Parathyroid adenoma (tissue), 2 donors: ENCODE measurements at regions not wholly inside any gene's neighbourhood (a gene's known extent, or its start where the extent isn't known, plus 50 kb on each side); places are given as distances from the start of the nearest gene placed in this dataset.

Source experiments
- H2AFZ ChIP-seq: fragments of 300-600 bp; sonication (generic); one replicate; pipeline ENCODE4 v1.7.0; 2017; ENCODE audit warnings: antibody characterized with exemption, mild to moderate bottlenecking
- H3K27ac ChIP-seq: fragments of 300-600 bp; sonication (generic); one replicate; pipeline ENCODE4 v1.7.0; 2017
- H3K27me3 ChIP-seq: fragments of 300-600 bp; sonication (generic); one replicate; pipeline ENCODE4 v1.7.0; 2017; ENCODE audit warnings: low read length; ENCODE audit not compliant: control insufficient read depth, insufficient read depth
- H3K36me3 ChIP-seq: fragments of 300-600 bp; sonication (generic); one replicate; pipeline ENCODE4 v1.7.0; 2017; ENCODE audit warnings: low read length; ENCODE audit not compliant: control insufficient read depth, insufficient read depth
- H3K4me1 ChIP-seq: fragments of 300-600 bp; sonication (generic); one replicate; pipeline ENCODE4 v1.7.0; 2017; ENCODE audit warnings: control low read depth
- H3K4me2 ChIP-seq: fragments of 300-600 bp; sonication (generic); one replicate; pipeline ENCODE4 v1.7.0; 2017; ENCODE audit warnings: low read length
- H3K4me3 ChIP-seq: fragments of 300-600 bp; sonication (generic); one replicate; pipeline ENCODE4 v1.7.0; 2017; ENCODE audit warnings: low read depth, low read length
- H3K79me2 ChIP-seq: fragments of 300-600 bp; sonication (generic); one replicate; pipeline ENCODE4 v1.7.0; 2017; ENCODE audit warnings: control low read depth
- H3K9ac ChIP-seq: fragments of 300-600 bp; sonication (generic); one replicate; pipeline ENCODE4 v1.7.0; 2017; ENCODE audit warnings: mild to moderate bottlenecking
- H3K9me3 ChIP-seq: fragments of 300-600 bp; sonication (generic); one replicate; pipeline ENCODE4 v1.7.0; 2017; ENCODE audit warnings: low read length; ENCODE audit not compliant: control insufficient read depth
- CTCF ChIP-seq: fragments of 300-600 bp; sonication (generic); IDR thresholded peaks from one replicate; pipeline ENCODE4 v1.7.0; 2017; ENCODE audit warnings: antibody characterized with exemption, mild to moderate bottlenecking
- donor health status: primary hyperparathyroidism.

- Histone ChIP-seq H3K27ac (no peak overlapping the region), H3K36me3 (no peaks in the 10 kb centered on the region), H3K27me3 (no peaks in the 10 kb centered on the region), H3K4me3 (no peak overlapping the region), H3K79me2 (no peaks in the 10 kb centered on the region), H3K9me3 (no peaks in the 10 kb centered on the region), H3K9ac (no peak overlapping the region), H2AFZ (no peak overlapping the region), H3K4me2 (no peak overlapping the region), H3K4me1 (no peaks in the 10 kb centered on the region)
- TF ChIP-seq CTCF: no peak
Observed at GRCh38 chr11:97982512-97982911, 1038.2 kb upstream of the CNTN5 start.

- H3K27ac ChIP-seq: no peak overlapping the region
- no peaks in the 10 kb centered on the region for H3K36me3 ChIP-seq
- H2AFZ ChIP-seq: no peak overlapping the region
- H3K9ac ChIP-seq: no peak overlapping the region
- H3K4me3 ChIP-seq: no peak overlapping the region
- TF ChIP-seq CTCF: no peak
- H3K79me2 ChIP-seq: no peaks in the 10 kb centered on the region
- H3K9me3 ChIP-seq: no peaks in the 10 kb centered on the region
- no peaks in the 10 kb centered on the region for H3K27me3 ChIP-seq
- no peaks in the 10 kb centered on the region for H3K4me1 ChIP-seq
- H3K4me2 ChIP-seq: no peak overlapping the region
Observed at GRCh38 chr11:97989121-97989520, 1031.6 kb upstream of the CNTN5 start.

GRCh38 chr11:97990162-97990920 lies 1030.4 kb upstream of the CNTN5 start:
- H3K36me3 ChIP-seq: no peaks in the 10 kb centered on the region
- H3K4me3 ChIP-seq: no peak overlapping the region
- H3K79me2 ChIP-seq: no peaks in the 10 kb centered on the region
- H3K27ac ChIP-seq: no peak overlapping the region
- no peak for TF ChIP-seq CTCF
- H2AFZ ChIP-seq: no peak overlapping the region
- H3K4me1 ChIP-seq: no peaks in the 10 kb centered on the region
- H3K9ac ChIP-seq: no peak overlapping the region
- no peaks in the 10 kb centered on the region for H3K27me3 ChIP-seq
- no peaks in the 10 kb centered on the region for H3K9me3 ChIP-seq
- no peak overlapping the region for H3K4me2 ChIP-seq

- Histone ChIP-seq H3K4me3 (no peak overlapping the region), H3K27me3 (no peaks in the 10 kb centered on the region), H2AFZ (no peak overlapping the region), H3K4me2 (no peak overlapping the region), H3K27ac (no peak overlapping the region), H3K9me3 (no peaks in the 10 kb centered on the region), H3K79me2 (no peaks in the 10 kb centered on the region), H3K9ac (no peak overlapping the region), H3K4me1 (no peaks in the 10 kb centered on the region), H3K36me3 (no peaks in the 10 kb centered on the region)
- TF ChIP-seq CTCF: no peak
Observed at GRCh38 chr11:97993562-97993961, 1027.2 kb upstream of the CNTN5 start.

- Histone ChIP-seq H3K9me3 (no peaks in the 10 kb centered on the region), H3K36me3 (no peaks in the 10 kb centered on the region), H3K4me2 (no peak overlapping the region), H3K27ac (no peak overlapping the region), H3K27me3 (no peaks in the 10 kb centered on the region), H3K9ac (no peak overlapping the region), H3K4me3 (no peak overlapping the region), H3K79me2 (no peaks in the 10 kb centered on the region), H3K4me1 (no peaks in the 10 kb centered on the region), H2AFZ (no peak overlapping the region)
- TF ChIP-seq CTCF: no peak
Observed at GRCh38 chr11:97995874-97996273, 1024.9 kb upstream of the CNTN5 start.
